ENCODE measurements at regions not wholly inside any gene's neighbourhood (a gene's known extent, or its start where the extent isn't known, plus 50 kb on each side); places are given as distances from the start of the nearest gene placed in this dataset.
"Not testable (repeated sequence)": the region's sequence is repeated elsewhere in the genome, so short reads cannot be mapped to it uniquely, and the experiment has no call there.

- DNase-seq (ENCODE audit: low read depth in 2 of 2), result no peak
Observed at GRCh38 chr12:131192951-131193350, 239.2 kb downstream of the ADGRD1 start.

- no peak for DNase-seq (ENCODE audit: low read depth in 2 of 2)
Observed at GRCh38 chr12:131194166-131194565, 240.5 kb downstream of the ADGRD1 start.

GRCh38 chr12:131195796-131196195 is 242.1 kb downstream of the ADGRD1 start:
- DNase-seq (ENCODE audit: low read depth in 2 of 2), result no peak

GRCh38 chr12:131196220-131196619 is 242.5 kb downstream of the ADGRD1 start:
- no peak for DNase-seq (ENCODE audit: low read depth in 2 of 2)

- no peak for DNase-seq (ENCODE audit: low read depth in 2 of 2)
Observed at GRCh38 chr12:131197490-131197889, 243.8 kb downstream of the ADGRD1 start.

- DNase-seq (ENCODE audit: low read depth in 2 of 2), result no peak
Observed at GRCh38 chr12:131199221-131199620, 245.5 kb downstream of the ADGRD1 start.

GRCh38 chr12:131201912-131202311 is 248.2 kb downstream of the ADGRD1 start:
- not testable (repeated sequence) for DNase-seq (ENCODE audit: low read depth in 2 of 2)

GRCh38 chr12:131202592-131203378 is 249.1 kb downstream of the ADGRD1 start:
- DNase-seq (ENCODE audit: low read depth in 2 of 2), result no peak

GRCh38 chr12:131203666-131204415 is 250.1 kb downstream of the ADGRD1 start:
- DNase-seq (ENCODE audit: low read depth in 2 of 2), result no peak

GRCh38 chr12:131204416-131205274 is 250.9 kb downstream of the ADGRD1 start:
- DNase-seq (ENCODE audit: low read depth in 2 of 2), result no peak

GRCh38 chr12:131205275-131205933 is 251.7 kb downstream of the ADGRD1 start:
- DNase-seq (ENCODE audit: low read depth in 2 of 2), result not testable (repeated sequence)

- DNase-seq (ENCODE audit: low read depth in 2 of 2), result not testable (repeated sequence)
Observed at GRCh38 chr12:131206630-131207299, 253.1 kb downstream of the ADGRD1 start.

- not testable (repeated sequence) for DNase-seq (ENCODE audit: low read depth in 2 of 2)
Observed at GRCh38 chr12:131207300-131207660, 253.6 kb downstream of the ADGRD1 start.

GRCh38 chr12:131207841-131208240 is 254.1 kb downstream of the ADGRD1 start:
- not testable (repeated sequence) for DNase-seq (ENCODE audit: low read depth in 2 of 2)

- DNase-seq (ENCODE audit: low read depth in 2 of 2), result no peak
Observed at GRCh38 chr12:131208425-131208824, 254.7 kb downstream of the ADGRD1 start.

- DNase-seq (ENCODE audit: low read depth in 2 of 2), result no peak
Observed at GRCh38 chr12:131209082-131210070, 255.7 kb downstream of the ADGRD1 start.

- DNase-seq (ENCODE audit: low read depth in 2 of 2), result no peak
Observed at GRCh38 chr12:131210506-131211339, 257.0 kb downstream of the ADGRD1 start.

GRCh38 chr12:131211340-131211938 is 257.7 kb downstream of the ADGRD1 start:
- no peak for DNase-seq (ENCODE audit: low read depth in 2 of 2)
